DLD1 (cell line): ENCODE measurements at regions not wholly inside any gene's neighbourhood (a gene's known extent, or its start where the extent isn't known, plus 50 kb on each side); places are given as distances from the start of the nearest gene placed in this dataset.

Experiments
- in situ Hi-C: cut with HindIII; loops from 2 replicates; pipeline ENCODE4 v1.10.0; 2017; ENCODE audit warnings: low sequenced_read_pairs

- in situ Hi-C loops = no loop called here
These were observed 522.9 kb upstream of the SLIT2 start for GRCh38 chr4:19728773-19729172.

- in situ Hi-C loops = no loop called here
These were observed 524.6 kb upstream of the SLIT2 start for GRCh38 chr4:19727141-19727540.

- in situ Hi-C loops = no loop called here
These were observed 526.6 kb upstream of the SLIT2 start for GRCh38 chr4:19725130-19725529.

- in situ Hi-C loops = no loop called here
These were observed 529.3 kb upstream of the SLIT2 start for GRCh38 chr4:19722404-19722803.

GRCh38 chr4:19721587-19721986, 530.1 kb upstream of the SLIT2 start:
- in situ Hi-C loops = no loop called here

GRCh38 chr4:19720610-19721009, 531.1 kb upstream of the SLIT2 start:
- in situ Hi-C loops = no loop called here

- in situ Hi-C loops = no loop called here
These were observed 531.5 kb upstream of the SLIT2 start for GRCh38 chr4:19720190-19720589.

- in situ Hi-C loops = no loop called here
These were observed 539.8 kb upstream of the SLIT2 start for GRCh38 chr4:19711871-19712270.

- in situ Hi-C loops = no loop called here
These were observed 543.8 kb upstream of the SLIT2 start for GRCh38 chr4:19707876-19708275.

GRCh38 chr4:19703391-19703790, 548.3 kb upstream of the SLIT2 start:
- in situ Hi-C loops = no loop called here

GRCh38 chr4:19700992-19701391, 550.7 kb upstream of the SLIT2 start:
- in situ Hi-C loops = no loop called here

GRCh38 chr4:19698961-19699360, 552.7 kb upstream of the SLIT2 start:
- in situ Hi-C loops = no loop called here

GRCh38 chr4:19694812-19695211, 556.9 kb upstream of the SLIT2 start:
- in situ Hi-C loops = no loop called here

- in situ Hi-C loops = no loop called here
These were observed 557.7 kb upstream of the SLIT2 start for GRCh38 chr4:19693936-19694570.

GRCh38 chr4:19689511-19689910, 562.2 kb upstream of the SLIT2 start:
- in situ Hi-C loops = no loop called here

- in situ Hi-C loops = no loop called here
These were observed 565.2 kb upstream of the SLIT2 start for GRCh38 chr4:19686456-19686855.

- in situ Hi-C loops = no loop called here
These were observed 567.6 kb upstream of the SLIT2 start for GRCh38 chr4:19684084-19684483.

GRCh38 chr4:19683426-19683825, 568.3 kb upstream of the SLIT2 start:
- in situ Hi-C loops = no loop called here

- in situ Hi-C loops = no loop called here
These were observed 574.5 kb upstream of the SLIT2 start for GRCh38 chr4:19677211-19677610.

GRCh38 chr4:19675172-19675811, 576.4 kb upstream of the SLIT2 start:
- in situ Hi-C loops = no loop called here

GRCh38 chr4:19659101-19659500, 592.6 kb upstream of the SLIT2 start:
- in situ Hi-C loops = no loop called here

GRCh38 chr4:19657856-19658255, 593.8 kb upstream of the SLIT2 start:
- in situ Hi-C loops = no loop called here

- in situ Hi-C loops = no loop called here
These were observed 596.0 kb upstream of the SLIT2 start for GRCh38 chr4:19655666-19656065.
